ENCODE measurements at regions not wholly inside any gene's neighbourhood (a gene's known extent, or its start where the extent isn't known, plus 50 kb on each side); places are given as distances from the start of the nearest gene placed in this dataset.

DNA sequence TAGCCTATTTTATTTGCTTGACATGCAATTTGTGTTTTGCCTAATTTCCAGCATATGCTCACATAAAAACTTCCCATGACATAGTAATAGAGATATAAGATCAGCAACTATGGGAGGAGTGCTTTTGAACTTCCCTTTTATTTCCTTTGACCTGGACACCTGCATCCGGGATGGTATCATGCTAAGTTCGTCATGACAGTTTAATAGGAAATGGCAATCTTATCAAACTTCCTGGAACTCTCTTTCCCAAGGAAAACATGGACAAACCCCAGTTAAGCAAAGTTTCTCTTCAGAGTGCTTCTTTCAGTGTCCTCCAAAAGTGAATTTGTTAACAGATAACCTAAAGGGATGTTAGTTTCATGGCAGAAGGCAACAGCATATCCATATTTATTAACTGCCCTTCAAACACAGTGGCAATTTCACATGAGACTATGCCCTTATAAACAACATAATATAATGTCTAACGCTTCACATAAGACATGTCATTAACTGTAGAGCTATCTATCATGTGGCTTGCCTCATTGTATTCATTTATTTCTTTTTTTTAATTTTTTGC, 474.7 kb upstream of the SEMA3A start:
- DNase-seq: no peak

DNA sequence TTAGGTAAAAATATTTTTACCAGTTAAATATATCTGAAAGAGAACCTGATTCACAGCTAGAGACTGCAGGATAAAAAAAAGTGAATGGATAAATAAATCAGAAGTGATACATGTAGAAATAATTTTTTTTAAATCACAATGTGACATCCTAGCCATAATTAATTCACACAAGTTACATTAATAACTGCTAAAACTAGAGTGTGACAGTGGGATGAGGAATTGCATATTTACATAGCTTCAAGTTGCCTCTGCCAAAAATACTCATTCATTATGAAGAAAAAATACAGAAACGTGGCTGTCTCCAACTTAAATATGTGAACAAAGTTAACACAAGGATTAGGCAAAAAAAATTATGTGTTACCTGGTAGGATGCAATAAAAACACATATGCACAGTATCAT, 473.5 kb upstream of the SEMA3A start:
- no peak for DNase-seq

DNA sequence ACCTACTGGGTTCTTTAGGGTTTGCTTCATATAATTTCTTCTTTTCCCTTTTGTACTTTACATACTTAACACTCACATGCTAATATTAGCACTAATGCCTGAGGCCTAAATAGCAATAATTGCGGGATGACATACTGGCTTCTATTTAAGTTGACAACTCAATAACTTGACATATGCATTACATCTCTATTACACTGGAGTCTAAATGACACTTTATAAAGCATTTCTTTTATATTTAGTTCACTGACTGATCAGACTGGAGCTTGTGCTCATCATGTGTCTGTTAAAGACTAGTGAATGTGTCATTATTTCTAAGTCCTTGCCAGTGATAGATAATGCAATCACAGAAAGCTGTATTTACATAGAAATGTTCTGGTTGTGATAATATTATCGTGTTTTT, 472.1 kb upstream of the SEMA3A start:
- no peak for DNase-seq

DNA sequence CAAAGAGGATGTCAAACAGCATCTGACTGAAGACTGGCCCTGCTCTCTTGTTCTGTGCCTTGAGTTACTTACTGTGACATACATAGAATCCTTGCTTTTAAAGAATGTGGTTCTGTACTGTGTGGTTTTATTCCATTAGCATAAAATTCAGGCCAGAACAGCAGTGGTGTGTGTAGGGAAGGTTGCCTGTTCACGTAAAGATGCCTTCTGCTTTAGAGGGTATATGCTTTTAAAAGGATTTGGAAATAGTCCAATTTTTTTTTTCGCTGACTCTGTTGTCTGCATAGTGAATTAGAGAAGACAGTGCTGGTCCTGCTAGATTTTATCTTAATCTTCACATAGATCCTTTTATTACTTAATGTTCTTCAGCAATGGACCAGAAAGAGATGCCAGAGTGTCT, 470.8 kb upstream of the SEMA3A start:
- DNase-seq: no peak

- no peak for DNase-seq
Measured at GRCh38 chr7:84664626-84665025, 470.0 kb upstream of the SEMA3A start.

GRCh38 chr7:84663224-84663623, 468.6 kb upstream of the SEMA3A start:
- DNase-seq: no peak

DNA sequence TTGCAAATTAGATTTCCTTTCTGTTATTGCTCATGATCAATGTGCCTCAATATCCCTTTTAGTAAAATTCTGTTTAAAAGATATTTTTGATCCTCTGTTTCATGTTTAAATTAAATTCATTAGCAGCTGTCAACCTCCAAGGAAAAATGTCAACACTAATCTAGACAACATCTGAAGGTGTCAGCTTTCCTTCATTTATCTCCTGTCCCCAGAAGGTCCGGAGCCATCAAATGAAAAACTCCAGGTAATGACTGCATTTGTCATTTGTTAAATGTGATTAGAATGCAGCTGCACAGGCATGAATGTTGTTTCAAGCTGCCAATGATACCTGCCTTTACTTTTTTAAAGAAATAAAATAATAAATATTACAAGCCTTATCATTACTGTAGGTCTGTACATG, 463.7 kb upstream of the SEMA3A start:
- DNase-seq: no peak

- no peak for DNase-seq
Measured at GRCh38 chr7:84654273-84654672, 459.7 kb upstream of the SEMA3A start.

DNA sequence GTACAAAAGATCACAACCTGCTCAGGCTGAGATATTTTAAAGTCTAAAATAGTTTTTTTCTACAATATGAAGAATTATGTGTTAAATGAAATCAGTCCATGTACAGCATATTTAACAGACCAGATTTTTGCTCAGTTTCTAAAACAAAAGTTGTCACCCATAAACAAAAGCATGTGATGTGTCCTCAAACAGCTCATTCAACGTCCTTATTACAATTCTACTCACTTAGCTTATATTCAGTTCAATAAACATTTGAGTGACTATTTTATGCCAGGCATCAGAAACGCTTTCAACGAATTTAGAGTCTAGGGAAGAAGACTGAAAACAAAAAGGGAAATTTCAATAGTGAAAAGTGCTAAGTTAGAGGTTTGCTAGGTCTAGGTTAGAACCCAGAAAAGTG, 457.3 kb upstream of the SEMA3A start:
- no peak for DNase-seq

GRCh38 chr7:84647797-84648757, 453.5 kb upstream of the SEMA3A start:
- no peak for DNase-seq

- no peak for DNase-seq
Measured at GRCh38 chr7:84642611-84643010, 448.0 kb upstream of the SEMA3A start.

DNA sequence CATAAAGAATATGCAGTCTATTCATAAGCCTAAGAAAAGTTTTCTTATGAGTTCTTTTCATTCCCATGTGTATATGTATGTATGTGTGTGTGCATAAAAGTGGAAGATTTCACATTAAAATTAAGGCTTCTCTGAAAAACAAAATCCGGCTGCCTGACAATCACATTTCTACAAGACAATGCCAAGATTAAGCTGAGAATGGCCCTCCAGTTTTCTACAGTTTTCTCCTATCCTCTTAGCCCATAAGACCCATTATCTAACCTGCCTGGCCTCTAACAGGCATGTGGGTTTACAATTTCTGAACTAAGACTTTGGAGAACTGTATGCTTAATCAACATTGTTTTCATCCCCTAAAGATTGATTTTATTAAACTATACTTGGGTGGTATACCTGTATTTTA, 446.0 kb upstream of the SEMA3A start:
- DNase-seq: no peak

DNA sequence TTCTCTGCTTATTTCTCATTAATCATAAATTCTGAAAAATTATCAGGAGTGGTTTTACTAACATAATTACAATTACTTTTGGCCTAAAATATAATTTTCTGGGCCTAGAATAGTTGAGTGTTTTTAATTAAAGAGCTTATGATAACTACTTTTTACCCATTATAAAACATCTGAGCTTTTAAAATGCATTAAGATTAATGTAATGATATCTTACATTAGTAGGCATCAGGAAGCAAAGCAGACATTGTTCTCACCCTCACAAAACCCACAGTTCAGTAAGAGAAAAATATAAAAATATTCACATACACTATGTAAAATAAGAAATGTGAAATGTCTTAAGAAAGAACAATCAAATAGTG, 443.7 kb upstream of the SEMA3A start:
- no peak for DNase-seq

GRCh38 chr7:84637568-84638338, 443.2 kb upstream of the SEMA3A start:
- no peak for DNase-seq

DNA sequence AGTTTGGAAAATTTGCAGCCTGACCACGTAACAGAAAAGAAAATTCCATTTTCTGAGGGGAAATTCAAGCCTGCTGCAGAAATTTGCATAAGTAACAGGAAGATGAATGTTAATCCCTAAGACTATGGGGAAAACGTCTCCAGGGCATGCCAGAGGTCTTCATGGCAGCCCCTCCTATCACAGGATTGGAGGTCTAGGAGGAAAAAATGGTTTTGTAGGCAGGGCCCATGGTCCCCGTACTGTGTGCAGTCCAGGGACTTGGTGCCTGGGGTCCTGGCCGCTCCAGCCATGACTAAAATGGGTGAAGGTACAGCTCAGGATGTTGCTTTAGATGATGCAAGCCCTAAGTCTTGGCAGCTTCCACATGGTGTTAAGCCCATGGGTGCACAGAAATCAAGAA, 437.3 kb upstream of the SEMA3A start:
- DNase-seq: no peak

GRCh38 chr7:84629640-84630318, 435.2 kb upstream of the SEMA3A start:
- DNase-seq: no peak

DNA sequence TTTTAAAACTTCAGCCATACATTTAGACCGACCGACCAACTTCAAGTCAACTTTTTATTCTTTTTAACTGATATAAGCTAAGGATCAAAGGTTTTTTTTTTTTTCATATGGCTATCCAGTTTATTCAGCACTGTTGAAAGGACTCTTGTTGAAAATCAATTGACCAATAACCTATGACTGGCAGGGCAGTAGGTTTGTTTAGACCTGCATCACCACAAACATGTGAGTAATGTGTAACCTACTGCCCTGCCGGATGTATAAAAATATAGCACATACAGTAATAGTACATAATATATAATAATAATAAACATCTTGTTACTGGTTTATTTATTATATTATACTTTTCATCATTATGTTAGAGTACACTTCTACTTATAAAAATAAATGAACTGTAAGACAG, 434.6 kb upstream of the SEMA3A start:
- no peak for DNase-seq

- DNase-seq: no peak
Measured at GRCh38 chr7:84627250-84627649, 432.7 kb upstream of the SEMA3A start.

DNA sequence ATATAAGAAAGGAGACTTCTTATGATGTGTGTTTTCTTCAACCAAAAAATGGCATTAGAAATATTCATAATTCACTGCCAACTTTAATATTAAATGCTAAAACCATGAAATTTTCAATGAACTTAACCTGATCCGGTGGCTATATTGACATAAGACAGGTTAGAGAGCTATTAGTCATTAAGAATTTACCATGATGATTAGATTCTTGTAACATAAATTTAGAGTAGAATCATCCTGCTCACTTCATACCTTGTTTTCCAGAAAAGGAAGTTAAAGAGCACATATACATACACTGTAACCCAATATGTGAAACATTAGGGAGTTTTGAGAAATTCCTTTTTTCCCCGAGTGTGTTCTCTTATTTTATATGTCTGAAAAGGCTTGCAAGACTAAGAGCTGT, 430.3 kb upstream of the SEMA3A start:
- no peak for DNase-seq

- no peak for DNase-seq
Measured at GRCh38 chr7:84624527-84624926, 429.9 kb upstream of the SEMA3A start.

GRCh38 chr7:84617265-84618030, 422.9 kb upstream of the SEMA3A start:
- DNase-seq: no peak

GRCh38 chr7:84614821-84615501, 420.4 kb upstream of the SEMA3A start:
- no peak for DNase-seq

Measured in NCI-H1092 (cell line).